ENCODE measurements at regions not wholly inside any gene's neighbourhood (a gene's known extent, or its start where the extent isn't known, plus 50 kb on each side); places are given as distances from the start of the nearest gene placed in this dataset.

GRCh38 chr3:94532951-94533350, 470.1 kb downstream of the NSUN3 start:
- Mint-ChIP-seq H3K4me1 (ENCODE audit: low read depth in 2 of 2) (no peaks in the 10 kb centered on the region), H3K27ac (no peak overlapping the region), H3K36me3 (no peaks in the 10 kb centered on the region), H3K27me3 (no peaks in the 10 kb centered on the region), H3K9me3 (peaks cover 8% of the 10 kb centered on the region), H3K4me3 (no peak overlapping the region)
- ATAC-seq (no peak), DNase-seq (ENCODE audit: low spot score) (no peak)

- Mint-ChIP-seq H3K9me3 (peaks cover 12% of the 10 kb centered on the region), H3K36me3 (no peaks in the 10 kb centered on the region), H3K4me3 (no peak overlapping the region), H3K4me1 (ENCODE audit: low read depth in 2 of 2) (no peaks in the 10 kb centered on the region), H3K27ac (no peak overlapping the region), H3K27me3 (no peaks in the 10 kb centered on the region)
- no peak for DNase-seq (ENCODE audit: low spot score)
- ATAC-seq, result no peak
These were observed 477.1 kb downstream of the NSUN3 start for GRCh38 chr3:94539937-94540336.

DNA sequence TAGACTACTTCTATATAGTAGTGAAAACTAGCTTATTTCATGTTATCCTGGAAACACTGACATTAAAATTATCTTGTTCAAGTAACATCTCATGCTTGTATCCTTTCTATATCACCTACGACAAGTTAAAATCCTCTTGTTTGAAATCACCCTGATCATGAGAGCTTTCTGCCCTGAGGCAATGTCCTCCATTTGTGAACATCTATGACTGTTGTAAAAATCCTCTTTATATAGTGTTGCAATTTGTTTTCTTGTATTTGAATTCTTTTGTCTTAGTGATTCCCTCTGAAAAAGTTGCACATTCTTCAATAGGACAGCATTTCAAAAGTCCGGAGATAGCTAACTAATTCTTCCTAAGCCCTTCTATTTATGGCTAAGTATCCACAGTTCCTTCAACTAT, 480.3 kb downstream of the NSUN3 start:
- peaks cover 2% of the 10 kb centered on the region for H3K36me3 Mint-ChIP-seq
- no peak overlapping the region for H3K27ac Mint-ChIP-seq
- H3K27me3 Mint-ChIP-seq, result no peaks in the 10 kb centered on the region
- no peaks in the 10 kb centered on the region for H3K4me1 Mint-ChIP-seq (ENCODE audit: low read depth in 2 of 2)
- peaks cover 8% of the 10 kb centered on the region for H3K9me3 Mint-ChIP-seq
- ATAC-seq, result no peak
- no peak overlapping the region for H3K4me3 Mint-ChIP-seq
- no peak for DNase-seq (ENCODE audit: low spot score)

- ATAC-seq, result no peak
- peaks cover 4% of the 10 kb centered on the region for H3K36me3 Mint-ChIP-seq
- H3K4me3 Mint-ChIP-seq, result no peak overlapping the region
- H3K4me1 Mint-ChIP-seq (ENCODE audit: low read depth in 2 of 2), result no peaks in the 10 kb centered on the region
- no peaks in the 10 kb centered on the region for H3K27me3 Mint-ChIP-seq
- no peak for DNase-seq (ENCODE audit: low spot score)
- H3K27ac Mint-ChIP-seq, result no peak overlapping the region
- peaks cover 7% of the 10 kb centered on the region for H3K9me3 Mint-ChIP-seq
These were observed 481.4 kb downstream of the NSUN3 start for GRCh38 chr3:94544131-94544789.

GRCh38 chr3:94548581-94549316, 485.9 kb downstream of the NSUN3 start:
- no peak overlapping the region for H3K27ac Mint-ChIP-seq
- no peaks in the 10 kb centered on the region for H3K4me1 Mint-ChIP-seq (ENCODE audit: low read depth in 2 of 2)
- ATAC-seq (no peak), DNase-seq (ENCODE audit: low spot score) (no peak)
- peaks cover 13% of the 10 kb centered on the region for H3K9me3 Mint-ChIP-seq
- H3K4me3 Mint-ChIP-seq, result no peak overlapping the region
- no peaks in the 10 kb centered on the region for H3K27me3 Mint-ChIP-seq
- H3K36me3 Mint-ChIP-seq, result peaks cover 10% of the 10 kb centered on the region

- H3K4me1 Mint-ChIP-seq (ENCODE audit: low read depth in 2 of 2), result no peaks in the 10 kb centered on the region
- no peak overlapping the region for H3K4me3 Mint-ChIP-seq
- DNase-seq (ENCODE audit: low spot score) (no peak), ATAC-seq (no peak)
- no peaks in the 10 kb centered on the region for H3K27me3 Mint-ChIP-seq
- H3K36me3 Mint-ChIP-seq, result no peaks in the 10 kb centered on the region
- peaks cover 8% of the 10 kb centered on the region for H3K9me3 Mint-ChIP-seq
- no peak overlapping the region for H3K27ac Mint-ChIP-seq
These were observed 498.2 kb downstream of the NSUN3 start for GRCh38 chr3:94561094-94561493.

- H3K27ac Mint-ChIP-seq, result no peak overlapping the region
- H3K27me3 Mint-ChIP-seq, result no peaks in the 10 kb centered on the region
- H3K9me3 Mint-ChIP-seq, result peaks cover 13% of the 10 kb centered on the region
- H3K4me3 Mint-ChIP-seq, result no peak overlapping the region
- ATAC-seq, result no peak
- H3K4me1 Mint-ChIP-seq (ENCODE audit: low read depth in 2 of 2), result no peaks in the 10 kb centered on the region
- no peak for DNase-seq (ENCODE audit: low spot score)
- peaks cover 6% of the 10 kb centered on the region for H3K36me3 Mint-ChIP-seq
These were observed 501.4 kb downstream of the NSUN3 start for GRCh38 chr3:94564247-94564646.

GRCh38 chr3:94568041-94568440, 505.2 kb downstream of the NSUN3 start:
- DNase-seq (ENCODE audit: low spot score), result no peak
- Mint-ChIP-seq H3K9me3 (peaks cover 17% of the 10 kb centered on the region), H3K4me1 (ENCODE audit: low read depth in 2 of 2) (no peaks in the 10 kb centered on the region), H3K36me3 (peaks cover 12% of the 10 kb centered on the region), H3K4me3 (no peak overlapping the region), H3K27ac (no peak overlapping the region), H3K27me3 (no peaks in the 10 kb centered on the region)
- no peak for ATAC-seq

DNA sequence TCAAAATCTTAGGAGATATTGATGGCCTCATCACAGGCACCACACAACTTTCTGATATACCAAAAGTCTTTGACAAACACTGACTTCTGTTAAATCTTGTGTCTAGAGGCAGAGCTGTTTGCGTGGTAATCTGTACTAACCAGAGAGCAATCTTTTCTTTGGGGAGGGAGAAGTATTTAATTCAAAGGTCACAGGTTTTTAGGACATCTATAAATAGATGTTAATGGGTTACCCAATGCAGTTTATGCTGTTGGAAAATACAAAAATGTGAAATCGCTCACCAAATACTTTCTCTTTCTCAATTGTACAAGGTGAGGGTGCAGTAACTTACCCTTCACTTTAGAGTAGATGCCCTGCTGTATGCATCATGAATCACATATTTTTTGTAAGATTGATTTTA, 510.5 kb downstream of the NSUN3 start:
- Mint-ChIP-seq H3K9me3 (peaks cover 14% of the 10 kb centered on the region), H3K36me3 (peaks cover 5% of the 10 kb centered on the region), H3K4me3 (no peak overlapping the region), H3K27me3 (no peaks in the 10 kb centered on the region), H3K27ac (no peak overlapping the region), H3K4me1 (ENCODE audit: low read depth in 2 of 2) (no peaks in the 10 kb centered on the region)
- ATAC-seq, result no peak
- no peak for DNase-seq (ENCODE audit: low spot score)

DNA sequence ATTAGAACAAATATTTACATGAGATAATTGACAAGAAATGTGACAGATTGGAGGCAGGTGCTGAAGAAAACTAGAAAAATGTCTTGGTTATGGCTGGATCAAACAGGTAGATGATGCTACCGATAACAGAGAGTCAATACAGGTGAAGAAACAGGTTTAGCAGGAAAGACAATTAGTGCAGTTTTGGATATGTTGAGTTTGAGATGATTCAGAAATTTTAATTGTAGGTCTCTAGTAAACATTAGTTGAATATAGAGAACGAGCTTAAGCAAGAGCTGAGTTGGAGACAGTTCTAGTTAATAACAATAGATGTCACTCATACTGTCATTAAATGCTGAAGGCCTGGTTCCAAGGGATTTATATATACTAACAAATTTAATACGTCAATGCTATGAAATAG, 524.4 kb downstream of the NSUN3 start:
- peaks cover 4% of the 10 kb centered on the region for H3K36me3 Mint-ChIP-seq
- no peaks in the 10 kb centered on the region for H3K27me3 Mint-ChIP-seq

DNA sequence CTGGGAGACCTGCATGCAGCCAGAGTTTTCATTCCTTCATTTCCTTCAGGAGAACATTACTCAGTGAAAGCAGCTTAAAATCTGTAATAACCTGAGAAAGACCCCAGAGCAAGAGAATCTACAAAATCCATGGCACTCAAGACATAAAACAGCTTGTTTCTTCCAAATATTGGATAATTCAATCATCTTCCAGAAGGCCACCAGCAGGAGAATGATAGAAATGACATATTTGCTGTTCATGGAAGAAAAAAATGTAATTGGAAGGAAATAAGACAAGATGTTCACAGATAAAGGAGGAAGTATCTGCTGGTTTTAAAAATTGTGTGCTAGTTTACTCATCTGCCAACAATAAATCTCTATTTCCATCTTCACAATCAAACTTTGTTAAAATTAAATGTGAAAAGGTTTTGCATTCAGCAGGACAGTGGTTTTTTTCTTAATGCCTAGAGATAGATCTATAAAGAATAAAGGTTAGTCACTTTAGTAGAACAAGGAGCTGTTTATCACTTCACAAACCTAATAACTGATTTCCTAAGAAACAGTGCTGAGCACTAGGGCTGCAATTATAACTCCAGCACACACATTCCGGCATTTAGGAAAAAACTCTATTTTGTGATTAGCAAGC, 530.8 kb downstream of the NSUN3 start:
- Mint-ChIP-seq H3K27me3 (no peaks in the 10 kb centered on the region), H3K4me1 (ENCODE audit: low read depth in 2 of 2) (no peaks in the 10 kb centered on the region), H3K27ac (no peak overlapping the region), H3K4me3 (no peak overlapping the region), H3K9me3 (peaks cover 15% of the 10 kb centered on the region), H3K36me3 (no peaks in the 10 kb centered on the region)
- ATAC-seq, result no peak
- no peak for DNase-seq (ENCODE audit: low spot score)

More for the DNA sequence above, 524.4 kb downstream of the NSUN3 start:
- H3K27ac Mint-ChIP-seq, result no peak overlapping the region
- H3K9me3 Mint-ChIP-seq, result peaks cover 31% of the 10 kb centered on the region
- no peak overlapping the region for H3K4me3 Mint-ChIP-seq
- ATAC-seq (no peak), DNase-seq (ENCODE audit: low spot score) (no peak)
- no peaks in the 10 kb centered on the region for H3K4me1 Mint-ChIP-seq (ENCODE audit: low read depth in 2 of 2)

GRCh38 chr3:94596141-94596540, 533.3 kb downstream of the NSUN3 start:
- H3K27me3 Mint-ChIP-seq, result no peaks in the 10 kb centered on the region
- H3K4me3 Mint-ChIP-seq, result no peak overlapping the region
- ATAC-seq (no peak), DNase-seq (ENCODE audit: low spot score) (no peak)
- no peak overlapping the region for H3K27ac Mint-ChIP-seq
- H3K36me3 Mint-ChIP-seq, result no peaks in the 10 kb centered on the region
- H3K9me3 Mint-ChIP-seq, result peaks cover 5% of the 10 kb centered on the region
- no peaks in the 10 kb centered on the region for H3K4me1 Mint-ChIP-seq (ENCODE audit: low read depth in 2 of 2)

DNA sequence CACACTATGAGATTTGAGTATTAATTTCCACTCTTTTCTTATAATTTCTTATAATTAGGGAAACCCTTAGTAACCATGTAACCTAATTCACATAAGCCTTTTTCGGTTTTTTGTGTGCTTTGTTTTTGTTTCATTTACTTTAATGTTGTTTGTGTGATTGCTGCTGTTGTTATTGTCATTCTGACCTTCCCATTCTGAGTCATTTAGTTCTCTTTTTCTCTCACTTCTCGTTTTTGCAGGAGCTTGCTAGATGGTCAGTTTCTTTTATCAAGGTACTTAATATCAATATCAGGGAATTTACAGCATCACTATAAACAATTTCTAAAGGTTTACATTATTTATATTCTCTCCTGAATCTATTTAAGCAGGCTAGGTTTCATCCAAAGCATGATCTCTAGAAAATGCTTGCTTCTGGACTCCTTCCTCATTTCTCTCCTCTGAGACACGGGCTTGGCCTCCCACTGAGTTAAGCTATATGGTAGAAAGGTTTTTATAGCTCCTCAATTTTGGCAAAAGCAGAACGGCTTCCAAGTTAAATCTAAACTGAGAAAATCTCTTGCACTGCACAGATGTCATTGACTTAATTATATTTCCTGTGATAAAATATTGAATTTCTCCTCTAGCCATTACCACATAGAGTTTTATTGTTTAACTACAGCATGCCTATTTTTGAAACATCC, 534.2 kb downstream of the NSUN3 start:
- no peak overlapping the region for H3K27ac Mint-ChIP-seq
- H3K9me3 Mint-ChIP-seq, result peaks cover 10% of the 10 kb centered on the region
- H3K4me3 Mint-ChIP-seq, result no peak overlapping the region

GRCh38 chr3:94607778-94608177, 544.9 kb downstream of the NSUN3 start:
- no peak overlapping the region for H3K27ac Mint-ChIP-seq
- peaks cover 20% of the 10 kb centered on the region for H3K9me3 Mint-ChIP-seq
- no peak for ATAC-seq
- H3K4me1 Mint-ChIP-seq (ENCODE audit: low read depth in 2 of 2), result no peaks in the 10 kb centered on the region
- H3K4me3 Mint-ChIP-seq, result no peak overlapping the region
- DNase-seq (ENCODE audit: low spot score), result no peak
- H3K27me3 Mint-ChIP-seq, result no peaks in the 10 kb centered on the region
- H3K36me3 Mint-ChIP-seq, result peaks cover 4% of the 10 kb centered on the region

More for the DNA sequence above, 534.2 kb downstream of the NSUN3 start:
- Mint-ChIP-seq H3K4me1 (ENCODE audit: low read depth in 2 of 2) (no peaks in the 10 kb centered on the region), H3K36me3 (no peaks in the 10 kb centered on the region), H3K27me3 (no peaks in the 10 kb centered on the region)
- DNase-seq (ENCODE audit: low spot score), result no peak
- ATAC-seq, result no peak
